ENCODE measurements at regions not wholly inside any gene's neighbourhood (a gene's known extent, or its start where the extent isn't known, plus 50 kb on each side); places are given as distances from the start of the nearest gene placed in this dataset.
"Not testable (repeated sequence)": the region's sequence is repeated elsewhere in the genome, so short reads cannot be mapped to it uniquely, and the experiment has no call there.

DNA sequence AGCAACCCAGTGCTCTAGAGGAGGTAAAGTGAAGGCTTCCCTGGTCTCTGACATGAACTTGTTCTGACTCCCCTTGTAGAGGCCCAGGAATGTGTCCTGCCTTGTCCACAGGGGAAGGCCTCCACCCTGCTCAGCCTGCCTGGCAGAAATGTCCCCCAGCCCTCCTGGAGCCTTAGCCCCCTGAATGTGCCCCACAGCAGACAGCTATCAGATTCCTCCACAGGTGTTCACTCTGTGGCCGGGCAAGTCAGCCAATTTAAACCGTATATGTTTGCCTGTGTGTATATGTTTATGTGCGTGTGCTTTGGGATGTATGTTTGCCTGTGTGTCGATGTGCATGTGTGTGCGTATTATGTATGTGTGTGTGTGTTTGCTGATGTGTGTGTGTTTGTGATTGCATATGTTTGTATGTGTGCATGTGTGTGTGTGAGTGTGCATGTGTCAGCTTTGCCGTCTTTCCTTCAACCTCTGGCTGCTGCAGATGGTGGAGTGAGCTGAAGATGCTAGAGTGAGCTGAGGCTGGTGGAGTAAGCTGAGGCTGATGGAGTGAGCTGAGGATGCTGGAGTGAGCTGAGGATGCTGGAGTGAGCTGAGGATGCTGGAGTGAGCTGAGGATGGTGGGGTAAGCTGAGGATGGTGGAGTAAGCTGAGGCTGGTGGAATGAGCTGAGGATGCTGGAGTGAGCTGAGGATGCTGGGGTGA is 68.9 kb upstream of the ANTXRL start:
- no peaks in the 10 kb centered on the region for H3K9me3 ChIP-seq (ENCODE audit: control insufficient read depth in 3 of 3, low read length in 3 of 3)
- no peak overlapping the region for H3K27ac ChIP-seq (ENCODE audit: low read depth, low read length)
- no peak overlapping the region for H3K4me3 ChIP-seq (ENCODE audit: low read length in 3 of 3)

DNA sequence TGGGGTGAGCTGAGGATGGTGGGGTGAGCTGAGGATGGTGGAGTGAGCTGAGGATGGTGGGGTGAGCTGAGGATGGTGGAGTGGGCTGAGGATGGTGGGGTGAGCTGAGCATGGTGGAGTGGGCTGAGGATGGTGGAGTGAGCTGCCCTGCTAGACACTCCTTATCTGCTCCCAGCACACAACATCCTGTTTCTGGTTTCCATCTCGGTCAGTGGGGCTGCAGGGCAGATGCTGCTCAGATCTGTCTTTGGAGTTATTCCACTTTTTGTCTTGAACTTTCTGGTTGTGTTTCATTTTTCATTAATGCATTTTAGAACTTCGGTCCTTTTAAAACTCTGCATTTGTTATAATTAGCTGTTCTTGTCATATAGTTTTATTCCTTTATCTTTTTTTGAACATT is 67.9 kb upstream of the ANTXRL start:
- Histone ChIP-seq H3K4me3 (ENCODE audit: low read length in 3 of 3) (no peak overlapping the region), H3K36me3 (ENCODE audit: control insufficient read depth in 3 of 3, insufficient read depth in 3 of 3, low read length in 3 of 3) (no peaks in the 10 kb centered on the region), H3K27me3 (ENCODE audit: control insufficient read depth in 3 of 3, insufficient read depth in 3 of 3, low read length in 3 of 3) (peaks cover 0 to 14% (median 2%) of the 10 kb centered on the region in 3 donors), H3K9ac (ENCODE audit: low read depth in 1 of 3, low read length in 3 of 3) (no peak overlapping the region), H3K4me1 (ENCODE audit: control insufficient read depth in 3 of 3, insufficient read depth in 3 of 3, low read length in 3 of 3) (no peaks in the 10 kb centered on the region), H3K9me3 (ENCODE audit: control insufficient read depth in 3 of 3, low read length in 3 of 3) (no peaks in the 10 kb centered on the region), H3K27ac (ENCODE audit: low read depth, low read length) (no peak overlapping the region)

More for the DNA sequence above, 68.9 kb upstream of the ANTXRL start:
- Histone ChIP-seq H3K9ac (ENCODE audit: low read depth in 1 of 3, low read length in 3 of 3) (no peak overlapping the region), H3K27me3 (ENCODE audit: control insufficient read depth in 3 of 3, insufficient read depth in 3 of 3, low read length in 3 of 3) (peaks cover 0 to 14% (median 2%) of the 10 kb centered on the region in 3 donors), H3K36me3 (ENCODE audit: control insufficient read depth in 3 of 3, insufficient read depth in 3 of 3, low read length in 3 of 3) (no peaks in the 10 kb centered on the region), H3K4me1 (ENCODE audit: control insufficient read depth in 3 of 3, insufficient read depth in 3 of 3, low read length in 3 of 3) (no peaks in the 10 kb centered on the region)

DNA sequence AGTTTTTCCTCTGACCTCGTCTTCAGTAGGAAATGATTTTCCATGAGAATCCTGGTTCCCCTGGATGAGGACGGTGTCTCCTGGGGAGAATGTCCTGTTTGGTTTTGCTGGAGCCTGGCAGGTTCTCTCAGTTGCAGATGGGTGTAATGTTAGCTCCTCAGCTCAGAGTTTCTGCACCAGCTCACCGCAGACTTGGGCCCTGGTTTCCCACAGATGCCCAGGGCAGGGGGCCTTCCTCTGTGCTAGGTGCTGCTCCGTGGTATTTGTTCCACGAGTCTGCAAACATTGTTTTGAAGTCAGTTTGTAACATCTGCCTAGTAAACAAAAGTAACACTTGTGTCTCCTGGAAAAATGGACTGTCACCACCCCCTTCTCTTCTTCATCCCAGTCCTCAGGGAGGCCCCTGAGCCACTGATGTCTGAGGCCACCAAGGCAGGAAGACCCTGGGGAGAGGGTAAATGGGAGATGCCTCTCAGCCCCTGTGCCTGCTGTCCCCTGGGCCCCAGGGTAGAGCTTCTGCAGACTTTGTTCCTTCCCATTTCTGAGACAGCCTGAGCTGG is 67.3 kb upstream of the ANTXRL start:
- not testable (repeated sequence) for H3K27ac ChIP-seq (ENCODE audit: low read depth, low read length); H3K4me1 ChIP-seq (ENCODE audit: control insufficient read depth in 3 of 3, insufficient read depth in 3 of 3, low read length in 3 of 3); H3K4me3 ChIP-seq (ENCODE audit: low read length in 3 of 3); H3K9ac ChIP-seq (ENCODE audit: low read depth in 1 of 3, low read length in 3 of 3); H3K9me3 ChIP-seq (ENCODE audit: control insufficient read depth in 3 of 3, low read length in 3 of 3); H3K36me3 ChIP-seq (ENCODE audit: control insufficient read depth in 3 of 3, insufficient read depth in 3 of 3, low read length in 3 of 3)
- H3K27me3 ChIP-seq (ENCODE audit: control insufficient read depth in 3 of 3, insufficient read depth in 3 of 3, low read length in 3 of 3), result peaks cover 0 to 14% (median 2%) of the 10 kb centered on the region in 3 donors

DNA sequence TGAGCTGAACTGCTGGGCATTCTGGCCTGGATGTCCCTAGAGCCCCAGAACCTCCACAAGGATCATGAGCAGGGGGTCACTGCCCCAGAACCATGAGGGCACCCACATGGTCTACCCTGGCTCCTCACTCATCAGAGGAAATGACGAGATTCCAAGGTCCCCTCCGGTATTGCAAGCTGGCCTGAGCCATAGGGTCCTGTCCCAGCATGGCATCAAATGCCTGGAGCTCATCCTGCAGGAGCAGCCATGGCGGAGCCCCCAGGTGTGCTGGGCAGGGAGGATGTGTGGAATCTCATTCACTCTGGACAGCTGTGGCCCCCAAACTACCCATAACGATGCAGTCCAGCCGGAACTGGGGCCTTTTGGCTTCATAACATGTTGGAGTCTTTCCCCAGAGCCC is 66.6 kb upstream of the ANTXRL start:
- H3K4me1 ChIP-seq (ENCODE audit: control insufficient read depth in 3 of 3, insufficient read depth in 3 of 3, low read length in 3 of 3), result no peaks in the 10 kb centered on the region
- no peak overlapping the region for H3K9ac ChIP-seq (ENCODE audit: low read depth in 1 of 3, low read length in 3 of 3)
- H3K9me3 ChIP-seq (ENCODE audit: control insufficient read depth in 3 of 3, low read length in 3 of 3), result no peaks in the 10 kb centered on the region
- no peak overlapping the region for H3K4me3 ChIP-seq (ENCODE audit: low read length in 3 of 3)
- peaks cover 0 to 14% (median 2%) of the 10 kb centered on the region in 3 donors for H3K27me3 ChIP-seq (ENCODE audit: control insufficient read depth in 3 of 3, insufficient read depth in 3 of 3, low read length in 3 of 3)
- H3K27ac ChIP-seq (ENCODE audit: low read depth, low read length), result no peak overlapping the region
- no peaks in the 10 kb centered on the region for H3K36me3 ChIP-seq (ENCODE audit: control insufficient read depth in 3 of 3, insufficient read depth in 3 of 3, low read length in 3 of 3)

DNA sequence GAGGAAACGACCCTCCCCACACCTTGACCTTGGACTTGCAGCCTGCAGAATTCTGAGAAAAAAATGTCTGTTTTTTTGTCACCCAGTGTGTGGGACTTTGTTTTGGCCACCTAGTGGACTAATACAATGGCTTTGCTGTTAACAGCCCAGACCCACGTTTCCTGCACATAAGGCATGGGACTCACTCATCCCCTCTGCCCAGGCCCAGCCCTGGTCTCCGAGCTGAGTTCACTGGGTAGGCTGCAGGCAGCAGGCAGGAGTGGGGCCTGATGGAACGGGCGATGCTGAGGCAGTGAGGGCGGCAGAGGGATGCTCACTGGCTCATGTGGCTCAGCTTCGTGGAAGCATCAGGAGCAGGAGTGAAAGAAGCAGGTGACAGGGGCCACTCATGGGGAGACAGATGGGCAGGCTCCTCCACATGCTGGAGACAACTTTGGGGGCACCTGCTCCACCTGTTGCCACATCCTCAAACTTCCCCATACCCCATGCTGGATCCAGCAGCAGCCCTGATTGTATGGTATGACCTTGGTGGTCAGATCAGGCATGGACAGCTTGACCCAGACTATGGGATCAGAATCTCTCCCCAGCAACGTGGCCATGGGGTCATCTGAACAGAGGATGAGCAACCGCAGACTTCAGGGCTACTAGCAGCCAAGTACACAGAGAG is 65.8 kb upstream of the ANTXRL start:
- Histone ChIP-seq H3K4me3 (ENCODE audit: low read length in 3 of 3) (no peak overlapping the region), H3K9me3 (ENCODE audit: control insufficient read depth in 3 of 3, low read length in 3 of 3) (no peaks in the 10 kb centered on the region), H3K36me3 (ENCODE audit: control insufficient read depth in 3 of 3, insufficient read depth in 3 of 3, low read length in 3 of 3) (no peaks in the 10 kb centered on the region), H3K27me3 (ENCODE audit: control insufficient read depth in 3 of 3, insufficient read depth in 3 of 3, low read length in 3 of 3) (peaks cover 0 to 7% (median 1%) of the 10 kb centered on the region in 3 donors), H3K27ac (ENCODE audit: low read depth, low read length) (no peak overlapping the region), H3K4me1 (ENCODE audit: control insufficient read depth in 3 of 3, insufficient read depth in 3 of 3, low read length in 3 of 3) (no peaks in the 10 kb centered on the region), H3K9ac (ENCODE audit: low read depth in 1 of 3, low read length in 3 of 3) (no peak overlapping the region)

DNA sequence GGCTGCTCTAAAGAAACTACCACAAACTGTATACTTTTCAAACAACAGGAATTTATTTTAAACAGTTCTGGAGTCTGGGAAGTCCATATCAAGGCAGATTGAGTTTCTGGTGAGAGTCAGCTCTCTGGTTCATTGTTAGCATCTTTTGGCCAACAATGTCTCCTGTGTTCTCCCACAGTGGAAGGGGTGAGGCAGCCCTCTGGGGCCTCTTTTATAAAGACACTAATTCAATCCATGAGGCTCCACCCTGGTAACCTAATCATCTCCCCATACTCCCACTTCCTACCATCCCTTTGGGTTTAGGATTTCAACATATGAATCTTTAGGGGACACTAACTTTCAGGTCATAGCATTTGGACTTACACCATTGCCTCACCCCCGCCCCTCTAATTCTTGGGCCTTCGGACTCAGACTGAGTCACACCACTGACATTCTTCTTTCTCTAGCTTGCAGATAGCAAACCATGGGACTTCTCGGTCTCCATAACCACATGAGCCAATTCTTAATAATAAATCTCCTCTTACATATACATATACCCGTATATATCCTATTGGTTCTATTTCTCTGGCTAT is 64.3 kb upstream of the ANTXRL start:
- no peak overlapping the region for H3K27ac ChIP-seq (ENCODE audit: low read depth, low read length)
- no peak overlapping the region for H3K4me3 ChIP-seq (ENCODE audit: low read length in 3 of 3)
- H3K27me3 ChIP-seq (ENCODE audit: control insufficient read depth in 3 of 3, insufficient read depth in 3 of 3, low read length in 3 of 3), result peaks cover 0 to 5% (median 0%) of the 10 kb centered on the region in 3 donors
- H3K36me3 ChIP-seq (ENCODE audit: control insufficient read depth in 3 of 3, insufficient read depth in 3 of 3, low read length in 3 of 3), result no peaks in the 10 kb centered on the region
- H3K9ac ChIP-seq (ENCODE audit: low read depth in 1 of 3, low read length in 3 of 3), result no peak overlapping the region
- H3K4me1 ChIP-seq (ENCODE audit: control insufficient read depth in 3 of 3, insufficient read depth in 3 of 3, low read length in 3 of 3), result no peaks in the 10 kb centered on the region
- H3K9me3 ChIP-seq (ENCODE audit: control insufficient read depth in 3 of 3, low read length in 3 of 3), result no peaks in the 10 kb centered on the region

DNA sequence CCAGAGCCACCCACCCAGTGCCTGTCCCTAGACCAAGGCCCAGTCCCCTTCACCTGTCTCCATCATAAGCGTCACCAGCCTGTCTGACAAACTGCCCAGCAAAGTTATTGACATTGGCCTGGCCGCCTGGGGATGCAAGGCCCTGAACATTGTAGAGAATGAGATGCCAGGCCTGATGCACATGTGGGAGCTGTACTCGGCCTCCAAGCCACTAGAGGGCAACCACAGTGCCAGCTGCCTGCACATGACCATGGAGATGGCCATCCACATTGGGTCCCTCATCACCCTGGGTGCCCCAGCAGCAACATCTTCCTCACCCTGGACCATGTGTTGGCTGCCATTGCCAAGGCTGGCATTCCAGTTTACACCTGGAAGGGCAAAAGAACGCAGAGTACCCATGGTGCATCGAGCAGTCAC is 63.7 kb upstream of the ANTXRL start:
- H3K9ac ChIP-seq (ENCODE audit: low read depth in 1 of 3, low read length in 3 of 3), result no peak overlapping the region
- peaks cover 0 to 11% (median 4%) of the 10 kb centered on the region in 3 donors for H3K27me3 ChIP-seq (ENCODE audit: control insufficient read depth in 3 of 3, insufficient read depth in 3 of 3, low read length in 3 of 3)
- no peak overlapping the region for H3K27ac ChIP-seq (ENCODE audit: low read depth, low read length)
- no peaks in the 10 kb centered on the region for H3K9me3 ChIP-seq (ENCODE audit: control insufficient read depth in 3 of 3, low read length in 3 of 3)
- no peaks in the 10 kb centered on the region for H3K36me3 ChIP-seq (ENCODE audit: control insufficient read depth in 3 of 3, insufficient read depth in 3 of 3, low read length in 3 of 3)
- no peaks in the 10 kb centered on the region for H3K4me1 ChIP-seq (ENCODE audit: control insufficient read depth in 3 of 3, insufficient read depth in 3 of 3, low read length in 3 of 3)
- no peak overlapping the region for H3K4me3 ChIP-seq (ENCODE audit: low read length in 3 of 3)

DNA sequence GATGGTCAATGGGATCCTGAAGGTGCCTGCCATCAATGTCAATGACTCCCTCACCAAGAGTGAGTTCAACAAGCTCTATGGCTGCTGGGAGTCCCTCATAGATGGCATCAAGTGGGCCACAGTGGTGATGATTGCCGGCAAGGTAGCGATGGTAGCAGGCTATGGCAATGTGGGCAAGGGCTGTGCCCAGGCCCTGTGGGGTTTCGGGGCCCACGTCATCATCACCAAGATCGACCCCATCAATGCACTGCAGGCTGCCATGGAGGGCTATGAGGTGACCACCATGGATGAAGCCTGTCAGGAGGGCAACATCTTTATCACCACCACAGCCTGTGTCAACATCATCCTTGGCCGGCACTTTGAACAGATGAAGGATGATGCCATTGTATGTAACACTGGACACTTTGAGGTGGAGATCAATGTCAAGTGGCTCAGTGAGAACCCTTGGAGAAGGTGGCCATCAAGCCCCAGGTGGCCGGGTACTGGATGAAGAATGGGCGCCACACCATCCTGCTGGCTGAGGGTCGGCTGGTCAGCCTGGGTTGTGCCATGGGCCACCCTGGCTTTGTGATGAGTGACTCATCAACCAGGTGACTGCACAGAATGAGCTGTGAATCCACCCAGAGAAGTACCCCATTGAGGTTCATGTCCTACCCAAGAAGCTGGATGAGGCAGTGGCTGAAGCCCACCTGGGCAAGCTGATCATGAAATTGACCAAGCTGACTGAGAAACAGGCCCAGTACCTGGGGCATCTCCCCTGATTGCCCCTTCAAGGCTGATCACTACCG is 63.0 kb upstream of the ANTXRL start:
- Histone ChIP-seq H3K27ac (ENCODE audit: low read depth, low read length) (no peak overlapping the region), H3K4me3 (ENCODE audit: low read length in 3 of 3) (no peak overlapping the region), H3K36me3 (ENCODE audit: control insufficient read depth in 3 of 3, insufficient read depth in 3 of 3, low read length in 3 of 3) (no peaks in the 10 kb centered on the region), H3K9ac (ENCODE audit: low read depth in 1 of 3, low read length in 3 of 3) (no peak overlapping the region), H3K4me1 (ENCODE audit: control insufficient read depth in 3 of 3, insufficient read depth in 3 of 3, low read length in 3 of 3) (no peaks in the 10 kb centered on the region), H3K9me3 (ENCODE audit: control insufficient read depth in 3 of 3, low read length in 3 of 3) (no peaks in the 10 kb centered on the region), H3K27me3 (ENCODE audit: control insufficient read depth in 3 of 3, insufficient read depth in 3 of 3, low read length in 3 of 3) (peaks cover 0 to 14% (median 5%) of the 10 kb centered on the region in 3 donors)

DNA sequence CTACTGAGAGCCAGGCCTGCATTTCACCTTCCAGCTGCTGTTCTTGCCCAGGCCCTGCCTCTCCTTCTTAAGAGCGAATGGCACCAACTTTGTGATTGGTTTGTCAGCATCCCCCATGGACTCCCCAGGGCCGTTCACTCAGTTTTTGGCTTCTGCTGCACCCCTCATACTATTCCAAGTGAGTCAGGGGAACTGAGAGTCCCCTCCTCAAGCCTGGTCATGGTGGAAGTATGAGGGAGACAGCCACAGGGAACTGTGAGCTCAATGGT is 62.4 kb upstream of the ANTXRL start:
- no peaks in the 10 kb centered on the region for H3K36me3 ChIP-seq (ENCODE audit: control insufficient read depth in 3 of 3, insufficient read depth in 3 of 3, low read length in 3 of 3)
- H3K27me3 ChIP-seq (ENCODE audit: control insufficient read depth in 3 of 3, insufficient read depth in 3 of 3, low read length in 3 of 3), result peaks cover 0 to 14% (median 5%) of the 10 kb centered on the region in 3 donors
- H3K9me3 ChIP-seq (ENCODE audit: control insufficient read depth in 3 of 3, low read length in 3 of 3), result no peaks in the 10 kb centered on the region
- H3K4me1 ChIP-seq (ENCODE audit: control insufficient read depth in 3 of 3, insufficient read depth in 3 of 3, low read length in 3 of 3), result no peaks in the 10 kb centered on the region
- no peak overlapping the region for H3K27ac ChIP-seq (ENCODE audit: low read depth, low read length)
- no peak overlapping the region for H3K4me3 ChIP-seq (ENCODE audit: low read length in 3 of 3)
- no peak overlapping the region for H3K9ac ChIP-seq (ENCODE audit: low read depth in 1 of 3, low read length in 3 of 3)

All from skeletal muscle tissue (tissue), 3 donors.